22Rv1 (cell line): ENCODE measurements at regions not wholly inside any gene's neighbourhood (a gene's known extent, or its start where the extent isn't known, plus 50 kb on each side); places are given as distances from the start of the nearest gene placed in this dataset.

ENCODE experiments used
- H3K27ac ChIP-seq: fragments of 450-650 bp; 2 replicates; pipeline ENCODE4 v1.5.1; 2017
- ZFX ChIP-seq: fragments of 450-650 bp; IDR thresholded peaks from 2 replicates; pipeline ENCODE4 v1.6.1; 2017; ENCODE audit warnings: antibody characterized with exemption, borderline replicate concordance
- TF ChIP-seq, protein P1 (sequence below): fragments of 450-650 bp; IDR thresholded peaks from 2 replicates; pipeline ENCODE4 v1.5.1; 2017; ENCODE audit warnings: mild to moderate bottlenecking

DNA sequence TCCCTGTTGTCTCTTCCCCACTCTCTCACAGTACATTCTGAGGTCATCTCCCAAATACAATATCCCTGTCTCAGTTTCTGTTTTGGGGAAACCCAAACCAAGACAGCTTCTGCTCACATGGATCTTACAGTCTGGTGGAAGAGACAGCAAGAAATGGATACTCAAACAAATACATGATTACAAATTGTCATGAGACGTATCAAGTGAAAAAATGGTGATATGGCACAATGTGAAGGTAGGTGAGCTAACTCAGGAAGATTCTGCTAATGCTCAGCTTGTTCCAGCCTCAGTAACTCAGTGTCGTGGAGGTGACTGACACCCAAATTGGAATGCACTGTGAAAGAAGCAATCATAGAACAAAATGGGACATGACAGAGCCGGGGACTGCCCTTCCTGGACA lies 68.3 kb downstream of the CHST1 start:
- TF ChIP-seq, protein P1, sequence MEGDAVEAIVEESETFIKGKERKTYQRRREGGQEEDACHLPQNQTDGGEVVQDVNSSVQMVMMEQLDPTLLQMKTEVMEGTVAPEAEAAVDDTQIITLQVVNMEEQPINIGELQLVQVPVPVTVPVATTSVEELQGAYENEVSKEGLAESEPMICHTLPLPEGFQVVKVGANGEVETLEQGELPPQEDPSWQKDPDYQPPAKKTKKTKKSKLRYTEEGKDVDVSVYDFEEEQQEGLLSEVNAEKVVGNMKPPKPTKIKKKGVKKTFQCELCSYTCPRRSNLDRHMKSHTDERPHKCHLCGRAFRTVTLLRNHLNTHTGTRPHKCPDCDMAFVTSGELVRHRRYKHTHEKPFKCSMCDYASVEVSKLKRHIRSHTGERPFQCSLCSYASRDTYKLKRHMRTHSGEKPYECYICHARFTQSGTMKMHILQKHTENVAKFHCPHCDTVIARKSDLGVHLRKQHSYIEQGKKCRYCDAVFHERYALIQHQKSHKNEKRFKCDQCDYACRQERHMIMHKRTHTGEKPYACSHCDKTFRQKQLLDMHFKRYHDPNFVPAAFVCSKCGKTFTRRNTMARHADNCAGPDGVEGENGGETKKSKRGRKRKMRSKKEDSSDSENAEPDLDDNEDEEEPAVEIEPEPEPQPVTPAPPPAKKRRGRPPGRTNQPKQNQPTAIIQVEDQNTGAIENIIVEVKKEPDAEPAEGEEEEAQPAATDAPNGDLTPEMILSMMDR: no peak
- TF ChIP-seq ZFX: no peak
- H3K27ac ChIP-seq: no peak overlapping the region

DNA sequence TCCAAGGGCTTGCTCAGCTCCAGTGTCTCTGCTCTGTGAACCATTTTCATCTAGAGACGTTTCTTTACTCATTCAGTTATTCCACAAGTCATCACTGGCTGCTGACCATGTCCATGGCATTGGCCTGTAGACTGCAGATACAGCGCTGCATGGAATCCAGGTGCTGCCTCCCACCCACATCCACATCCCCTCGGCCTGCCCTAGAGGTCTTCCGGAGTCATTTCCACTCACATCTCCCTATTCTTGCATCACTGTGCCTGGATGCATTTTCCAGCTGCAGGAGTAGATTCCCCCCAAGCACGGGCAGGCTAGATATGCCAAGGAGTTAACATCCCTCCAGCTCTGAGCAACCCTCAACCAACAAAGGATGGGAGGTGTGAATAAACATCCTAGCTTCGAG lies 68.9 kb downstream of the CHST1 start:
- TF ChIP-seq, protein P1: no peak
- TF ChIP-seq ZFX: no peak

DNA sequence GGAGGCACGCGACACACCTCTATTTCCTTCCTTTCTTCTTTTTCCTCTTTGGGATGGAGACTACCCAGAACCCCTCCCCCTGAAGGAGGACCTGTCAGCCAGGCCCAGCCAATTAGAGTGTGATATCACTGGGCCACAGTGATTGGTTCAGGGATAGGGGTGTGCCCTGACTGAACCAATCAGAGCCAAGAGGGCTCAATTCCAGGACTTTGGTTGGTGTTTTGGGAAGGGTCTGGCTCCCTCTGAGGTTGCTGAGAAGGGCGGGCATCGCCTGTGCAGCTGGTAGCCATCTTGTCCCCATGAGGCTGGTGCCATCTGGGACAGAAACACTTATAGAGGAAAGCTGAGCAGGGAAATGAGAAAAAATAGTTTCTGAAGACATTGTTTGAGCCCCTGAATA lies 71.4 kb downstream of the CHST1 start:
- no peak overlapping the region for H3K27ac ChIP-seq
- no peak for TF ChIP-seq ZFX
- TF ChIP-seq, protein P1: no peak

More for the DNA sequence above, 68.9 kb downstream of the CHST1 start:
- H3K27ac ChIP-seq: no peak overlapping the region

DNA sequence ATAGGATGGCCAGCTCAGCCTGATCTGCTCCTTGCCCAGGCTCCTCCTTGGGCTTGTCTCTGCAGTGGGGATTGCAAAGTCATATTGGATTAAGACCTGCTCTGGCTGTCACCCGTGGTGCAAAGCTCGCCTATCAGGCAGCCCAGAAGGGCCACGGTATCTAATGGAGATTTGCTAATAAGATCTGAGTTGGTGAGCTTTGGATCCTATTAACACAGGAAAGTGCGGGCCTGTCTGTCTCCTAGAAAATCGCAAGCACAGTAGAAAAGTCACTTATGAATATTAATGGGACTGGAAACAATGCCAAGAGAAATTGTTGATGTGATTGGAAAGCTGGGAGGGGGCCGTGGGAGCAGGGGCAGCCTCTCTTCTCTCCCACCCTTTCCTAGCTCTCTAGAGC lies 72.8 kb downstream of the CHST1 start:
- H3K27ac ChIP-seq: no peak overlapping the region
- TF ChIP-seq, protein P1: no peak
- no peak for TF ChIP-seq ZFX

DNA sequence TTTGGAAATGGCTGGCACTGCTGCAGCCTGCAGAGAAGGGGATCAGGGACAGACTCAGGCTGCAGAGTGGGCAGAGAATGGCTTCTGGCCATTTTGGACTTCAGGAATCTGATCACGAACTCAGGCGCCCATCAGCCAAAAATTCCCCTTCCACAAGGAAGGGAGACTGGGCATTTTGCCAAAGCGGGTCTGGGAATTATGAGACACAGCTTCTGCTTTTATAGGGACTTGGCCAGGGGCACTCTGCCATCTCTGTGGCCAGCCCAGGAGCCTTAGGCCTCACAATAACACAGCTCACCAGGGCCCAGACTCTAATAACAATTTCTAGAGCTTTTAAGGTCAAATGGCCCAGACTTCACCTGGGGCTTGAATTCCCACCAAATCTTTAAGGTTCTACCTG lies 74.7 kb downstream of the CHST1 start:
- H3K27ac ChIP-seq: no peak overlapping the region
- TF ChIP-seq, protein P1: no peak
- TF ChIP-seq ZFX: no peak

DNA sequence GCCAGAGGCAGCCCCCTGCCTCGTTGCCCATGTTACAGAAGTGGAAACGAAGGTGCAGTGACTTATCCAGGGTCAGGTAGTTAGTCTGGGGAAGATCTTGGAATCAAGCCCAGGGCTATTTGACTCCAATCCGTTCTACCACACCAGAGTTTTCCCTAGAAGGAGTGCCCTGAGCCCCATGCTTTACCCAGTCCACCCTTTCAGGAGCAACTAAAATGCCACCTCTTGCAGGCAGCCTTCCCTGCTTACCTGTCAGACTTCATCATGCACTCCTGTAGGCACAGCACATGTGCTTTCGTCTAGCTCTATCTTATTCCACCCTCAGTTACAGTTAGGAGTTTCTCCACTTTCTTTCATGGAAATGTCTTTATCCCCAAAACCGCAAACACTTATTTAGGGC lies 80.2 kb downstream of the CHST1 start:
- TF ChIP-seq, protein P1: no peak
- TF ChIP-seq ZFX: no peak
- H3K27ac ChIP-seq: no peak overlapping the region

DNA sequence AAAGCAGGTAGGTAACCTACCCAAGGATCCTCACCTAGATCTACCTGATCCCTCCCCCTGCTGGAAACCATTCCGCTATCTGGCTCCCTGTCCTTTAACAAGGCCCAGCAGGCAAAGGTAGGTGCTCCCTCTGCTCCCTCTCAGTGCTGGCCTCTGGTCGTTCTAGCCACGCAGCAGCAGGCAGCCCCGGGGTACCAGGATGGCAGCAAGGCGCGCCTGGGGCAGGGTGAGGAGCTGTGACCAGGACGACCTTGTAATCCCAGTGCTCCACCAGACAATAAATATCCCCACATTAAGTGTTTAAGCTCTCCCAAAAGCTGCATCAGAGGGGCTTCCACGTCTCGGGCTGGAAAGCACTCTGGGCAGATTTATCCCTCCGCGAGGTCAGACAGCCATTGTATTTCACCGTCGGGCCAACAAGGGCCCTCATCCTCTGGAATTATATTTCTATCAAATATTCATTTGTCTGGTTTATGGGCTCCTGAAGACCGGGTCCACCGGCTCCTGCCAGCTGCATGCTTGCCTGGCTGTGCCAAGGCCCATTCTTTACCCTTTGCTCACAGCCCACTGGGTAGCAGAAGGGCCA lies 81.3 kb downstream of the CHST1 start:
- no peak overlapping the region for H3K27ac ChIP-seq
- TF ChIP-seq, protein P1: no peak
- no peak for TF ChIP-seq ZFX
